ENCODE measurements at regions not wholly inside any gene's neighbourhood (a gene's known extent, or its start where the extent isn't known, plus 50 kb on each side); places are given as distances from the start of the nearest gene placed in this dataset.

GRCh38 chr15:38176155-38176554 is 76.5 kb upstream of the SPRED1 start:
- TF ChIP-seq PKNOX1 (IDR thresholded peaks at IDR 0.05), result no peak
- no peak for TF ChIP-seq ARNT (IDR thresholded peaks at IDR 0.05)
- no peak for TF ChIP-seq SP1 (IDR thresholded peaks at IDR 0.05)
- TF ChIP-seq HDGF (IDR thresholded peaks at IDR 0.05; ENCODE audit: borderline replicate concordance), result no peak
- TF ChIP-seq TARDBP (IDR thresholded peaks at IDR 0.05), result no peak
- TF ChIP-seq FOXM1 (IDR thresholded peaks at IDR 0.05; ENCODE audit: borderline replicate concordance), result no peak
- TF ChIP-seq CTBP1 (IDR thresholded peaks at IDR 0.05; ENCODE audit: borderline replicate concordance), result no peak
- no peak for TF ChIP-seq BHLHE40 (IDR thresholded peaks at IDR 0.05; ENCODE audit: borderline replicate concordance)
- TF ChIP-seq FOXA1 (IDR thresholded peaks at IDR 0.05), result no peak
- TF ChIP-seq ELF4 (IDR thresholded peaks at IDR 0.05), result no peak
- TF ChIP-seq FOXK2 (IDR thresholded peaks at IDR 0.05), result no peak
- no peak for TF ChIP-seq NFRKB (IDR thresholded peaks at IDR 0.05)

All from HEK293T (cell line).